ENCODE measurements at regions not wholly inside any gene's neighbourhood (a gene's known extent, or its start where the extent isn't known, plus 50 kb on each side); places are given as distances from the start of the nearest gene placed in this dataset.

GRCh38 chr6:159435701-159436100, 257.3 kb downstream of the SOD2 start:
- Histone ChIP-seq H3K36me3 (no peaks in the 10 kb centered on the region), H3K9me3 (ENCODE audit: low read depth) (no peaks in the 10 kb centered on the region), H3K4me3 (no peak overlapping the region), H3K27me3 (no peaks in the 10 kb centered on the region), H3K4me1 (ENCODE audit: low read depth) (no peaks in the 10 kb centered on the region), H3K27ac (no peak overlapping the region)
- no peak for TF ChIP-seq CTCF (IDR thresholded peaks at IDR 0.05; ENCODE audit: low read depth, low read length)
- DNase-seq (ENCODE audit: low read depth in 1 of 2, low spot score in 1 of 2), result no peak

- no peaks in the 10 kb centered on the region for H3K9me3 ChIP-seq (ENCODE audit: low read depth)
Observed at GRCh38 chr6:159434410-159434809, 258.6 kb downstream of the SOD2 start.

GRCh38 chr6:159433550-159433949, 259.5 kb downstream of the SOD2 start:
- Histone ChIP-seq H3K4me1 (ENCODE audit: low read depth) (no peaks in the 10 kb centered on the region), H3K9me3 (ENCODE audit: low read depth) (no peaks in the 10 kb centered on the region), H3K27ac (no peak overlapping the region), H3K27me3 (no peaks in the 10 kb centered on the region), H3K4me3 (no peak overlapping the region), H3K36me3 (no peaks in the 10 kb centered on the region)
- no peak for DNase-seq (ENCODE audit: low read depth in 1 of 2, low spot score in 1 of 2)
- TF ChIP-seq CTCF (IDR thresholded peaks at IDR 0.05; ENCODE audit: low read depth, low read length), result no peak

More at GRCh38 chr6:159434410-159434809, 258.6 kb downstream of the SOD2 start:
- Histone ChIP-seq H3K4me1 (ENCODE audit: low read depth) (no peaks in the 10 kb centered on the region), H3K27ac (no peak overlapping the region), H3K27me3 (no peaks in the 10 kb centered on the region), H3K36me3 (no peaks in the 10 kb centered on the region), H3K4me3 (no peak overlapping the region)
- peak in 1 of 2 donors; percentile 58 for DNase-seq (ENCODE audit: low read depth in 1 of 2, low spot score in 1 of 2)
- no peak for TF ChIP-seq CTCF (IDR thresholded peaks at IDR 0.05; ENCODE audit: low read depth, low read length)

- TF ChIP-seq CTCF (IDR thresholded peaks at IDR 0.05; ENCODE audit: low read depth, low read length), result no peak
- peak in 1 of 2 donors; percentile 11 for DNase-seq (ENCODE audit: low read depth in 1 of 2, low spot score in 1 of 2)
- H3K9me3 ChIP-seq (ENCODE audit: low read depth), result no peaks in the 10 kb centered on the region
- no peak overlapping the region for H3K27ac ChIP-seq
- H3K27me3 ChIP-seq, result no peaks in the 10 kb centered on the region
- no peaks in the 10 kb centered on the region for H3K36me3 ChIP-seq
- H3K4me3 ChIP-seq, result no peak overlapping the region
- H3K4me1 ChIP-seq (ENCODE audit: low read depth), result no peaks in the 10 kb centered on the region
Observed at GRCh38 chr6:159431750-159432149, 261.3 kb downstream of the SOD2 start.

GRCh38 chr6:159430323-159430722, 261.1 kb downstream of the FNDC1 start:
- no peak for TF ChIP-seq CTCF (IDR thresholded peaks at IDR 0.05; ENCODE audit: low read depth, low read length)
- Histone ChIP-seq H3K4me3 (no peak overlapping the region), H3K4me1 (ENCODE audit: low read depth) (no peaks in the 10 kb centered on the region), H3K27me3 (no peaks in the 10 kb centered on the region), H3K36me3 (no peaks in the 10 kb centered on the region), H3K9me3 (ENCODE audit: low read depth) (no peaks in the 10 kb centered on the region), H3K27ac (no peak overlapping the region)
- DNase-seq (ENCODE audit: low read depth in 1 of 2, low spot score in 1 of 2), result peak in 1 of 2 donors; percentile 38

- no peaks in the 10 kb centered on the region for H3K27me3 ChIP-seq
- H3K4me3 ChIP-seq, result no peak overlapping the region
- H3K36me3 ChIP-seq, result no peaks in the 10 kb centered on the region
- DNase-seq (ENCODE audit: low read depth in 1 of 2, low spot score in 1 of 2), result no peak
- no peaks in the 10 kb centered on the region for H3K4me1 ChIP-seq (ENCODE audit: low read depth)
- TF ChIP-seq CTCF (IDR thresholded peaks at IDR 0.05; ENCODE audit: low read depth, low read length), result no peak
- H3K9me3 ChIP-seq (ENCODE audit: low read depth), result no peaks in the 10 kb centered on the region
- no peak overlapping the region for H3K27ac ChIP-seq
Observed at GRCh38 chr6:159429433-159429832, 260.2 kb downstream of the FNDC1 start.
